IMR-90 (cell line): ENCODE measurements at regions not wholly inside any gene's neighbourhood (a gene's known extent, or its start where the extent isn't known, plus 50 kb on each side); places are given as distances from the start of the nearest gene placed in this dataset.

ENCODE experiments used
- ATAC-seq: fragments of 200-7000 bp; cut with Tn5 transposase; 2 replicates; pipeline ENCODE4 v1.9.1; 2020; ENCODE audit warnings: low read depth, mild to moderate bottlenecking, moderate library complexity
- BruUV-seq: library from RNA; stranded (reverse); fragments of 400-500 nt; replicated peaks from 2 replicates; lab custom pipeline; 2021; lab: Mats Ljungman, UMichigan
- CTCF ChIA-PET: fragments of 300-600 bp; formaldehyde crosslinking; extraction: SDS; loops from one replicate; lab custom pipeline; 2021; ENCODE audit warnings: antibody characterized with exemption; lab: Yijun Ruan, JAX
- POLR2A ChIA-PET: fragments of 300-600 bp; sonication (Branson Sonifier 250); formaldehyde crosslinking; loops from one replicate; lab custom pipeline; 2022; ENCODE audit warnings: antibody characterized with exemption; ENCODE audit not compliant: unreplicated experiment; lab: Charles Lee
- DNase-seq: peaks from one replicate; pipeline ENCODE4 v3.0.0; 2013
- H2AFZ ChIP-seq: replicated peaks from 2 replicates; pipeline ENCODE3; 2013; ENCODE audit warnings: low read length, mild to moderate bottlenecking; ENCODE audit not compliant: poor library complexity
- H2AK5ac ChIP-seq: 2 replicates; pipeline ENCODE4 v1.6.1; 2013; ENCODE audit warnings: low read depth, low read length, inconsistent platforms
- H2AK9ac ChIP-seq: replicated peaks from 2 replicates; pipeline ENCODE3; 2013; ENCODE audit warnings: mild to moderate bottlenecking, low read depth, low read length, moderate library complexity; ENCODE audit not compliant: poor library complexity
- H2BK120ac ChIP-seq: 2 replicates; pipeline ENCODE4 v1.6.1; 2013; ENCODE audit warnings: low read depth, low read length, inconsistent platforms
- H2BK15ac ChIP-seq: 3 replicates; pipeline ENCODE4 v1.6.1; 2013; ENCODE audit warnings: low read depth, low read length, inconsistent platforms
- H2BK20ac ChIP-seq: 2 replicates; pipeline ENCODE4 v1.6.1; 2013; ENCODE audit warnings: low read depth, mild to moderate bottlenecking, inconsistent platforms, low read length, moderate library complexity
- H2BK5ac ChIP-seq: 2 replicates; pipeline ENCODE4 v1.6.1; 2013; ENCODE audit warnings: mild to moderate bottlenecking, low read depth, low read length, inconsistent platforms; ENCODE audit not compliant: poor library complexity, severe bottlenecking
- H3K14ac ChIP-seq: replicated peaks from 2 replicates; pipeline ENCODE4 v1.6.1; 2013; ENCODE audit warnings: low read depth, low read length, inconsistent platforms
- H3K18ac ChIP-seq: 2 replicates; pipeline ENCODE4 v1.6.1; 2013; ENCODE audit warnings: low read depth, low read length, control low read depth
- H3K23ac ChIP-seq: 2 replicates; pipeline ENCODE4 v1.6.1; 2013; ENCODE audit warnings: low read depth, low read length, inconsistent platforms
- H3K27ac ChIP-seq: 2 replicates; pipeline ENCODE4 v1.5.1; 2013; ENCODE audit warnings: mild to moderate bottlenecking, control low read depth, low read length; ENCODE audit not compliant: insufficient read depth
- H3K27me3 ChIP-seq: 2 replicates; pipeline ENCODE4 v1.6.1; 2013; ENCODE audit warnings: low read length; ENCODE audit not compliant: control insufficient read depth, insufficient read depth
- H3K36me3 ChIP-seq: 2 replicates; pipeline ENCODE4 v1.6.1; 2013; ENCODE audit warnings: low read length, mixed read lengths; ENCODE audit not compliant: control insufficient read depth, insufficient read depth
- H3K4ac ChIP-seq: 2 replicates; pipeline ENCODE4 v1.6.1; 2013; ENCODE audit warnings: low read depth, low read length, inconsistent platforms
- H3K4me1 ChIP-seq: 2 replicates; pipeline ENCODE4 v1.6.1; 2013; ENCODE audit warnings: low read length, mixed read lengths; ENCODE audit not compliant: control insufficient read depth, insufficient read depth
- H3K4me2 ChIP-seq: 2 replicates; pipeline ENCODE4 v1.6.1; 2013; ENCODE audit warnings: low read depth, mild to moderate bottlenecking, control low read depth, low read length, moderate library complexity
- H3K4me3 ChIP-seq: 2 replicates; pipeline ENCODE4 v1.5.1; 2013; ENCODE audit warnings: low read depth, mild to moderate bottlenecking, control low read depth, low read length, moderate library complexity; ENCODE audit not compliant: insufficient read depth
- H3K56ac ChIP-seq: 2 replicates; pipeline ENCODE4 v1.6.1; 2013; ENCODE audit warnings: low read length, inconsistent platforms; ENCODE audit not compliant: insufficient read depth; ENCODE audit errors: extremely low read depth
- H3K79me1 ChIP-seq, 2 experiments: 2 replicates each; pipeline ENCODE4 v1.6.1; 2013; ENCODE audit warnings: low read length in 2 of 2, inconsistent platforms in 1 of 2, low read depth in 1 of 2
- H3K9ac ChIP-seq: 2 replicates; pipeline ENCODE4 v1.6.1; 2013; ENCODE audit warnings: low read depth, low read length, control low read depth
- H3K9me1 ChIP-seq: 2 replicates; pipeline ENCODE4 v1.6.1; 2013; ENCODE audit warnings: low read length, inconsistent platforms; ENCODE audit not compliant: insufficient read depth
- H3K9me3 ChIP-seq: 2 replicates; pipeline ENCODE4 v1.6.1; 2013; ENCODE audit warnings: low read length; ENCODE audit not compliant: control insufficient read depth, insufficient read depth
- H4K20me1 ChIP-seq: 2 replicates; pipeline ENCODE4 v1.6.1; 2013; ENCODE audit warnings: low read length, inconsistent platforms; ENCODE audit not compliant: insufficient read depth
- H4K5ac ChIP-seq: 2 replicates; pipeline ENCODE4 v1.6.1; 2013; ENCODE audit warnings: mild to moderate bottlenecking, low read depth, low read length, control low read depth
- H4K8ac ChIP-seq, 2 experiments: 2 replicates each; pipeline ENCODE4 v1.6.1; 2013; ENCODE audit warnings: low read depth in 2 of 2, low read length in 2 of 2, control low read depth in 1 of 2, inconsistent platforms in 1 of 2
- H4K91ac ChIP-seq: 2 replicates; pipeline ENCODE4 v1.6.1; 2013; ENCODE audit warnings: low read depth, low read length, inconsistent platforms; ENCODE audit not compliant: insufficient read depth
- CTCF ChIP-seq: conservative IDR thresholded peaks from 2 replicates; pipeline ENCODE4 v1.5.1; 2012; ENCODE audit warnings: mild to moderate bottlenecking, low read depth, low read length, improper control_type of control experiment
- FOS ChIP-seq: fragments of 150-350 bp; IDR thresholded peaks from 2 replicates; pipeline ENCODE4 v1.6.1; 2016; ENCODE audit warnings: low read depth, low read length
- MXI1 ChIP-seq: IDR thresholded peaks from 2 replicates; pipeline ENCODE4 v1.6.1; 2012; ENCODE audit warnings: low read depth, mild to moderate bottlenecking, low read length, moderate library complexity, borderline replicate concordance
- NFE2L2 ChIP-seq: fragments of 150-350 bp; IDR thresholded peaks from 2 replicates; pipeline ENCODE4 v1.6.1; 2016; ENCODE audit warnings: low read depth, mild to moderate bottlenecking, low read length
- RCOR1 ChIP-seq: IDR thresholded peaks from 2 replicates; pipeline ENCODE4 v1.6.1; 2012; ENCODE audit warnings: mild to moderate bottlenecking, low read length, improper control_type of control experiment; ENCODE audit not compliant: insufficient replicate concordance
- RFX5 ChIP-seq: IDR thresholded peaks from 2 replicates; pipeline ENCODE4 v1.8.0; 2012; ENCODE audit warnings: low read depth, mild to moderate bottlenecking, low read length, moderate library complexity
- WGBS, 2 experiments: methylation state at CpG; one replicate each; pipeline versions ENCODE4 v1.1.5 to v1.1.7; 2013; ENCODE audit warnings: missing lambda C conversion rate in 2 of 2; ENCODE audit not compliant: insufficient read length in 1 of 2; ENCODE audit errors: extremely low coverage in 2 of 2; 5-methylcytosine and 5-hydroxymethylcytosine counted together
- dilution Hi-C: fragments of 300-500 bp; cut with HindIII; formaldehyde crosslinking; loops from one replicate; pipeline ENCODE4 v1.14.3; 2018; ENCODE audit warnings: low sequenced_read_pairs; ENCODE audit not compliant: unreplicated experiment
- in situ Hi-C: fragments of 300-500 bp; cut with MboI; formaldehyde crosslinking; loops from 3 replicates; pipeline ENCODE4 v1.14.3; 2019; ENCODE audit warnings: low sequenced_read_pairs, inconsistent platforms, mixed read lengths
- intact Hi-C: fragments of 100-400 bp; cut with micrococcal nuclease; formaldehyde crosslinking; loops from 2 replicates; pipeline ENCODE4 v1.10.0; 2022
- TF ChIP-seq, protein P1 (sequence below): fragments of 150-350 bp; IDR thresholded peaks from 2 replicates; pipeline ENCODE4 v1.6.1; 2016; ENCODE audit warnings: low read depth, mild to moderate bottlenecking, low read length, moderate library complexity, borderline replicate concordance

- Histone ChIP-seq H4K20me1 (no peaks in the 10 kb centered on the region), H3K36me3 (no peaks in the 10 kb centered on the region), H2BK20ac (no peak overlapping the region), H3K27me3 (no peaks in the 10 kb centered on the region), H2BK5ac (no peak overlapping the region), H3K27ac (no peak overlapping the region), H3K23ac (no peak overlapping the region), H2AK9ac (no peak overlapping the region), H2AK5ac (no peak overlapping the region), H3K14ac (no peak overlapping the region), H3K4me1 (no peaks in the 10 kb centered on the region), H3K56ac (no peak overlapping the region), H3K79me1 (no peaks in the 10 kb centered on the region), H2BK120ac (no peak overlapping the region), H3K4ac (no peak overlapping the region), H2BK15ac (no peak overlapping the region), H3K9me3 (no peaks in the 10 kb centered on the region; the same call in none of the 2 replicates), H3K4me2 (no peak overlapping the region), H3K4me3 (no peak overlapping the region), H3K9ac (no peak overlapping the region), H2AFZ (no peak overlapping the region), H4K5ac (no peak overlapping the region), H3K18ac (no peak overlapping the region), H3K9me1 (no peaks in the 10 kb centered on the region), H4K91ac (no peak overlapping the region), H4K8ac (no peak overlapping the region)
- dilution Hi-C loops (no loop called here), in situ Hi-C loops (no loop called here), intact Hi-C loops (no loop called here)
- CTCF ChIA-PET = no interaction called here
- DNase-seq = no peak
- WGBS, 2 experiments = 37% methylated on average over 2 of the region's 2 CpGs; no CpG with 5 or more reads in 1 of the 2 experiments
- BruUV-seq = no TSS peak
- ATAC-seq = no peak
- TF ChIP-seq, protein P1, sequence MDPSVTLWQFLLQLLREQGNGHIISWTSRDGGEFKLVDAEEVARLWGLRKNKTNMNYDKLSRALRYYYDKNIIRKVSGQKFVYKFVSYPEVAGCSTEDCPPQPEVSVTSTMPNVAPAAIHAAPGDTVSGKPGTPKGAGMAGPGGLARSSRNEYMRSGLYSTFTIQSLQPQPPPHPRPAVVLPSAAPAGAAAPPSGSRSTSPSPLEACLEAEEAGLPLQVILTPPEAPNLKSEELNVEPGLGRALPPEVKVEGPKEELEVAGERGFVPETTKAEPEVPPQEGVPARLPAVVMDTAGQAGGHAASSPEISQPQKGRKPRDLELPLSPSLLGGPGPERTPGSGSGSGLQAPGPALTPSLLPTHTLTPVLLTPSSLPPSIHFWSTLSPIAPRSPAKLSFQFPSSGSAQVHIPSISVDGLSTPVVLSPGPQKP = no peak
- TF ChIP-seq MXI1 = no peak
- TF ChIP-seq FOS = no peak
- no peak for TF ChIP-seq NFE2L2
- no peak for TF ChIP-seq CTCF
- no peak for TF ChIP-seq RCOR1
- no peak for TF ChIP-seq RFX5
- POLR2A ChIA-PET = no interaction called here
Observed at GRCh38 chr5:42317575-42317974, 105.7 kb upstream of the GHR start.
